GM12878 (cell line): ENCODE measurements at regions not wholly inside any gene's neighbourhood (a gene's known extent, or its start where the extent isn't known, plus 50 kb on each side); places are given as distances from the start of the nearest gene placed in this dataset.
A peak's percentile ranks its signal among the peaks of the same experiment; 100 is the strongest.

Experiments used
- ATAC-seq: fragments of 200-7000 bp; cut with Tn5 transposase; 3 replicates; pipeline ENCODE4 v1.9.1; 2020; ENCODE audit warnings: mild to moderate bottlenecking, moderate library complexity
- BruUV-seq: library from RNA; stranded (reverse); fragments of 400-500 nt; replicated peaks from 2 replicates; lab custom pipeline; 2021; lab: Mats Ljungman, UMichigan
- CTCF ChIA-PET: fragments of 300-600 bp; sonication (Branson Sonifier 250); formaldehyde crosslinking; extraction: SDS; loops from one replicate; lab custom pipeline; 2021; ENCODE audit warnings: inconsistent platforms; lab: Yijun Ruan, JAX
- POLR2A ChIA-PET: fragments of 350-600 bp; formaldehyde crosslinking; extraction: SDS; loops from one replicate; lab custom pipeline; 2021; ENCODE audit warnings: inconsistent platforms; lab: Charles Lee
- RAD21 ChIA-PET: fragments of 300-600 bp; sonication (Branson Sonifier 250); formaldehyde crosslinking; loops from one replicate; lab custom pipeline; 2023; ENCODE audit warnings: antibody characterized with exemption; ENCODE audit not compliant: unreplicated experiment; lab: Charles Lee
- SMC1A ChIA-PET: fragments of 300-600 bp; sonication (Branson Sonifier 250); formaldehyde crosslinking; loops from one replicate; lab custom pipeline; 2023; ENCODE audit not compliant: unreplicated experiment, uncharacterized antibody; lab: Charles Lee
- DNase-seq: peaks from one replicate; pipeline ENCODE4 v3.0.0-alpha.2; 2011; ENCODE audit warnings: low read depth, low spot score
- FAIRE-seq: peaks from 3 replicates; lab custom pipeline; 2011; peaks lifted over from hg19 to GRCh38; lab: Jason Lieb, UNC
- H2AFZ ChIP-seq: 2 replicates; pipeline ENCODE4 v1.6.0; 2011; ENCODE audit warnings: low read depth, low read length, control low read depth; ENCODE audit not compliant: control insufficient read depth
- H3K27ac ChIP-seq: 2 replicates; pipeline ENCODE4 v1.5.1; 2011; ENCODE audit warnings: control low read depth; ENCODE audit not compliant: control insufficient read depth, insufficient read depth
- H3K27me3 ChIP-seq, 2 experiments: replicated peaks in 1 of 2; 2 replicates each; pipeline versions ENCODE4 v1.6.0 to v1.6.1; 2011; ENCODE audit warnings: low read length in 1 of 2; ENCODE audit not compliant: control insufficient read depth in 2 of 2, insufficient read depth in 2 of 2
- H3K36me3 ChIP-seq, 2 experiments: 2 replicates each; pipeline ENCODE4 v1.5.1; 2011; ENCODE audit warnings: low read length in 1 of 2; ENCODE audit not compliant: control insufficient read depth in 2 of 2, insufficient read depth in 2 of 2
- H3K4me1 ChIP-seq: 2 replicates; pipeline ENCODE4 v1.6.1; 2011; ENCODE audit warnings: mild to moderate bottlenecking, low read length, moderate library complexity, mixed read lengths; ENCODE audit not compliant: control insufficient read depth, insufficient read depth
- H3K4me2 ChIP-seq: 2 replicates; pipeline ENCODE4 v1.6.0; 2011; ENCODE audit warnings: control low read depth; ENCODE audit not compliant: control insufficient read depth, insufficient read depth
- H3K4me3 ChIP-seq: fragments of 200-600 bp; sonication (generic); 2 replicates; pipeline ENCODE4 v1.5.1; 2016
- H3K79me2 ChIP-seq: 2 replicates; pipeline ENCODE4 v1.6.0; 2011; ENCODE audit warnings: low read length; ENCODE audit not compliant: control insufficient read depth, insufficient read depth
- H3K9ac ChIP-seq: 2 replicates; pipeline ENCODE4 v1.8.0; 2011; ENCODE audit warnings: low read length, control low read depth, mixed read lengths; ENCODE audit not compliant: control insufficient read depth, insufficient read depth
- H3K9me3 ChIP-seq: replicated peaks from 3 replicates; pipeline ENCODE4 v1.5.1; 2011; ENCODE audit warnings: mild to moderate bottlenecking, low read length; ENCODE audit not compliant: control insufficient read depth, insufficient read depth
- H4K20me1 ChIP-seq: 2 replicates; pipeline ENCODE4 v1.6.0; 2011; ENCODE audit not compliant: control insufficient read depth, insufficient read depth
- BRCA1 ChIP-seq: IDR thresholded peaks from 2 replicates; pipeline ENCODE4 v1.6.1; 2011; ENCODE audit warnings: low read depth, low read length, improper control_type of control experiment
- ELK1 ChIP-seq: IDR thresholded peaks from 2 replicates; pipeline ENCODE4 v1.6.1; 2012; ENCODE audit warnings: low read depth, low read length, improper control_type of control experiment
- EZH2 ChIP-seq: IDR thresholded peaks from 2 replicates; pipeline ENCODE4 v1.6.1; 2012; ENCODE audit warnings: low read depth, mild to moderate bottlenecking, control low read depth, inconsistent platforms, low read length, borderline replicate concordance; ENCODE audit not compliant: control insufficient read depth
- FOS ChIP-seq: IDR thresholded peaks from 3 replicates; pipeline ENCODE4 v1.6.1; 2011; ENCODE audit warnings: borderline replicate concordance; ENCODE audit not compliant: insufficient read length; ENCODE audit errors: extremely low read depth
- JUNB ChIP-seq: IDR thresholded peaks from 2 replicates; pipeline ENCODE4 v1.6.1; 2016; ENCODE audit warnings: antibody characterized with exemption, mild to moderate bottlenecking
- PAX8 ChIP-seq: fragments of 450-650 bp; IDR thresholded peaks from 2 replicates; pipeline ENCODE4 v1.6.1; 2017; ENCODE audit warnings: mild to moderate bottlenecking, moderate library complexity
- RB1 ChIP-seq: fragments of 450-650 bp; formaldehyde crosslinking; IDR thresholded peaks from 2 replicates; pipeline ENCODE4 v1.6.1; 2017; ENCODE audit warnings: mild to moderate bottlenecking, borderline replicate concordance
- RBBP5 ChIP-seq: fragments of 200-600 bp; sonication (generic); conservative IDR thresholded peaks from 2 replicates; pipeline ENCODE4 v1.6.1; 2016
- SPI1 ChIP-seq: IDR thresholded peaks from 2 replicates; pipeline ENCODE4 v1.6.1; 2011; ENCODE audit warnings: low read depth, mild to moderate bottlenecking, low read length, moderate library complexity, borderline replicate concordance; ENCODE audit not compliant: insufficient read depth
- SREBF2 ChIP-seq: IDR thresholded peaks from 2 replicates; pipeline ENCODE4 v1.6.1; 2012; ENCODE audit warnings: mild to moderate bottlenecking, low read length
- YY1 ChIP-seq: IDR thresholded peaks from 2 replicates; pipeline ENCODE4 v1.6.1; 2011; ENCODE audit warnings: low read depth, mild to moderate bottlenecking, low read length
- ZBED1 ChIP-seq: IDR thresholded peaks from 2 replicates; pipeline ENCODE4 v1.6.1; 2016; ENCODE audit warnings: borderline replicate concordance
- ZNF274 ChIP-seq: IDR thresholded peaks from one replicate; pipeline ENCODE4 v1.8.0; 2011; ENCODE audit not compliant: insufficient read length, insufficient read depth
- ZNF622 ChIP-seq: fragments of 450-650 bp; IDR thresholded peaks from 2 replicates; pipeline ENCODE4 v1.6.1; 2017; ENCODE audit warnings: mild to moderate bottlenecking, inconsistent platforms
- WGBS: methylation state at CpG from one replicate; pipeline ENCODE4 v1.1.6; 2016; ENCODE audit warnings: low lambda C conversion rate; ENCODE audit not compliant: insufficient replicate concordance, insufficient coverage; ENCODE audit errors: missing lambda C conversion rate; 5-methylcytosine and 5-hydroxymethylcytosine counted together
- in situ Hi-C: fragments of 300-500 bp; cut with MboI; formaldehyde crosslinking; loops from 9 replicates; pipeline ENCODE4 v1.14.3; 2018; ENCODE audit warnings: mixed read lengths
- intact Hi-C: fragments of 100-400 bp; cut with micrococcal nuclease; formaldehyde crosslinking; loops from one replicate; pipeline ENCODE4 v1.14.2; 2022; ENCODE audit not compliant: unreplicated experiment

GRCh38 chrX:147779173-147779572 is 132.5 kb upstream of the FMR1 start:
- H3K9ac ChIP-seq: no peak overlapping the region
- no peaks in the 10 kb centered on the region for H3K27me3 ChIP-seq
- POLR2A ChIA-PET: no interaction called here
- H3K4me2 ChIP-seq: no peak overlapping the region
- H3K4me3 ChIP-seq: no peak overlapping the region
- TF ChIP-seq ZNF622 (no peak), RBBP5 (no peak), ZNF274 (no peak), EZH2 (no peak), ELK1 (no peak), JUNB (peak; percentile 36; the same call in 1 of the 2 replicates), PAX8 (no peak)
- no peaks in the 10 kb centered on the region for H3K79me2 ChIP-seq
- CTCF ChIA-PET: no interaction called here
- no peak overlapping the region for H2AFZ ChIP-seq
- SMC1A ChIA-PET: no interaction called here
- DNase-seq: no peak
- H3K36me3 ChIP-seq: no peaks in the 10 kb centered on the region
- H3K9me3 ChIP-seq: no peaks in the 10 kb centered on the region
- in situ Hi-C loops: no loop called here
- BruUV-seq: no TSS peak
- H3K4me1 ChIP-seq: no peaks in the 10 kb centered on the region
- RAD21 ChIA-PET: no interaction called here
- intact Hi-C loops: no loop called here
- ATAC-seq: no peak
- H3K27ac ChIP-seq: no peak overlapping the region
- no peaks in the 10 kb centered on the region for H4K20me1 ChIP-seq
- no peak for FAIRE-seq

GRCh38 chrX:147781844-147782243 is 129.9 kb upstream of the FMR1 start:
- H3K4me2 ChIP-seq: no peak overlapping the region
- in situ Hi-C loops (no loop called here), intact Hi-C loops (no loop called here)
- H3K36me3 ChIP-seq: no peaks in the 10 kb centered on the region
- FAIRE-seq (no peak), DNase-seq (no peak), ATAC-seq (no peak)
- H3K4me3 ChIP-seq: no peak overlapping the region
- H4K20me1 ChIP-seq: no peaks in the 10 kb centered on the region
- ChIA-PET POLR2A (no interaction called here), CTCF (no interaction called here), SMC1A (no interaction called here), RAD21 (no interaction called here)
- no peak overlapping the region for H2AFZ ChIP-seq
- H3K79me2 ChIP-seq: no peaks in the 10 kb centered on the region
- no peak overlapping the region for H3K9ac ChIP-seq
- H3K9me3 ChIP-seq: no peaks in the 10 kb centered on the region
- WGBS: 28% methylated on average over 1 of the region's 1 CpG
- H3K4me1 ChIP-seq: no peaks in the 10 kb centered on the region
- BruUV-seq: no TSS peak
- H3K27ac ChIP-seq: no peak overlapping the region
- TF ChIP-seq RBBP5 (no peak), BRCA1 (no peak), RB1 (no peak), SREBF2 (no peak), ZBED1 (no peak), SPI1 (no peak), FOS (no peak), YY1 (no peak)
- TF ChIP-seq, all 136 proteins: peak for 0
- H3K27me3 ChIP-seq: no peaks in the 10 kb centered on the region
